T-helper 2 cell (primary cell): ENCODE measurements at regions not wholly inside any gene's neighbourhood (a gene's known extent, or its start where the extent isn't known, plus 50 kb on each side); places are given as distances from the start of the nearest gene placed in this dataset.

Source experiments
- DNase-seq, 5 experiments: peaks; one replicate each; pipeline versions ENCODE4 v3.0.0 to v3.0.0-alpha.2; 2012 to 2022

- DNase-seq: no peak
Measured at GRCh38 chr13:44058067-44058466, 178.4 kb downstream of the LACC1 start.

GRCh38 chr13:44058624-44059215, 179.0 kb downstream of the LACC1 start:
- DNase-seq: no peak

- DNase-seq: no peak
Measured at GRCh38 chr13:44061876-44062275, 182.2 kb downstream of the LACC1 start.

- DNase-seq: no peak
Measured at GRCh38 chr13:44063467-44063866, 183.8 kb downstream of the LACC1 start.

GRCh38 chr13:44063881-44064280, 184.2 kb downstream of the LACC1 start:
- DNase-seq: no peak

- DNase-seq: no peak
Measured at GRCh38 chr13:44064357-44064756, 184.7 kb downstream of the LACC1 start.

GRCh38 chr13:44068169-44068568, 188.5 kb downstream of the LACC1 start:
- DNase-seq: no peak

- DNase-seq: no peak
Measured at GRCh38 chr13:44068737-44069136, 189.0 kb downstream of the LACC1 start.

- DNase-seq: no peak
Measured at GRCh38 chr13:44072536-44072935, 192.8 kb downstream of the LACC1 start.

GRCh38 chr13:44074611-44075010, 194.9 kb downstream of the LACC1 start:
- DNase-seq: no peak

GRCh38 chr13:44075113-44075512, 195.4 kb downstream of the LACC1 start:
- DNase-seq: no peak

- DNase-seq: no peak
Measured at GRCh38 chr13:44078806-44079376, 199.2 kb downstream of the LACC1 start.

- no peak for DNase-seq
Measured at GRCh38 chr13:44079413-44080205, 199.9 kb downstream of the LACC1 start.

GRCh38 chr13:44084146-44084545, 204.4 kb downstream of the LACC1 start:
- no peak for DNase-seq

- DNase-seq: no peak
Measured at GRCh38 chr13:44086389-44086788, 206.7 kb downstream of the LACC1 start.

GRCh38 chr13:44088411-44088810, 208.7 kb downstream of the LACC1 start:
- no peak for DNase-seq

GRCh38 chr13:44088991-44089413, 209.3 kb downstream of the LACC1 start:
- peak in 1 of 5 experiments; percentile 8 for DNase-seq

GRCh38 chr13:44089452-44089851, 209.7 kb downstream of the LACC1 start:
- no peak for DNase-seq

GRCh38 chr13:44092078-44092970, 212.6 kb downstream of the LACC1 start:
- DNase-seq: no peak

- DNase-seq: no peak
Measured at GRCh38 chr13:44093607-44094564, 214.2 kb downstream of the LACC1 start.

- DNase-seq: no peak
Measured at GRCh38 chr13:44096901-44097300, 217.2 kb downstream of the LACC1 start.

GRCh38 chr13:44098559-44098958, 218.9 kb downstream of the LACC1 start:
- no peak for DNase-seq
